ENCODE measurements at regions not wholly inside any gene's neighbourhood (a gene's known extent, or its start where the extent isn't known, plus 50 kb on each side); places are given as distances from the start of the nearest gene placed in this dataset.

DNA sequence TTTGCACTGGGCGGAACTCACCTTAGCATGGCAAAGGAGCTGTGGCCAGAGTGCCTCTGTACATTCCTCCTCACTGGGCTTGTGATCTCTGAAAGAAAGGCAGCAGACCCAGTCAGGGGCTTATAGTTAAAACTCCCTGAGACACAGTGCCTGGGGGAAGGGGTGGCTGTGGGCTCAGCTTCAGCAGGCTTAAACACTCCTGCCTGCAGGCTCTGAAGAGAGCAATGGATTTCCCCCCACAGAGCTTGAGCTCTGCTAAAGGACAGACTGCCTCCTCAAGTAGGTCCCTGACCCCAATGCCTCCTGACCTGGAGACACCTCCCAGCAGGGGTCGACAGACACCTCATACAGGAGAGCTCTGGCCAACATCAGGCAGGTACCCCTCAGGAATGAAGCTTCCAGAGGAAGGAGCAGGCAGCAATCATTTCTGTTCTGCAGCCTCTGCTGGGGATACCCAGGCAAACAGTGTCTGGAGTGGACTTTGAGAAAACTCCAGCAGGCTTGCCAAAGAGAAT is 327.5 kb upstream of the SLC16A7 start:
- no peak for TF ChIP-seq EZH2phosphoT487 (IDR thresholded peaks at IDR 0.05; ENCODE audit: borderline replicate concordance)
- TF ChIP-seq, protein P1, sequence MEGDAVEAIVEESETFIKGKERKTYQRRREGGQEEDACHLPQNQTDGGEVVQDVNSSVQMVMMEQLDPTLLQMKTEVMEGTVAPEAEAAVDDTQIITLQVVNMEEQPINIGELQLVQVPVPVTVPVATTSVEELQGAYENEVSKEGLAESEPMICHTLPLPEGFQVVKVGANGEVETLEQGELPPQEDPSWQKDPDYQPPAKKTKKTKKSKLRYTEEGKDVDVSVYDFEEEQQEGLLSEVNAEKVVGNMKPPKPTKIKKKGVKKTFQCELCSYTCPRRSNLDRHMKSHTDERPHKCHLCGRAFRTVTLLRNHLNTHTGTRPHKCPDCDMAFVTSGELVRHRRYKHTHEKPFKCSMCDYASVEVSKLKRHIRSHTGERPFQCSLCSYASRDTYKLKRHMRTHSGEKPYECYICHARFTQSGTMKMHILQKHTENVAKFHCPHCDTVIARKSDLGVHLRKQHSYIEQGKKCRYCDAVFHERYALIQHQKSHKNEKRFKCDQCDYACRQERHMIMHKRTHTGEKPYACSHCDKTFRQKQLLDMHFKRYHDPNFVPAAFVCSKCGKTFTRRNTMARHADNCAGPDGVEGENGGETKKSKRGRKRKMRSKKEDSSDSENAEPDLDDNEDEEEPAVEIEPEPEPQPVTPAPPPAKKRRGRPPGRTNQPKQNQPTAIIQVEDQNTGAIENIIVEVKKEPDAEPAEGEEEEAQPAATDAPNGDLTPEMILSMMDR (conservative IDR thresholded peaks at IDR 0.05; ENCODE audit: low read length) = no peak
